Endothelial cell of umbilical vein (primary cell): ENCODE measurements at regions not wholly inside any gene's neighbourhood (a gene's known extent, or its start where the extent isn't known, plus 50 kb on each side); places are given as distances from the start of the nearest gene placed in this dataset.

Experiments
- CTCF ChIP-seq, 2 donors: IDR thresholded peaks; 1 replicate in 1 of 2; 2 replicates in 1 of 2; pipeline ENCODE4 v1.5.1; 2011; ENCODE audit warnings: low read length in 2 of 2, mild to moderate bottlenecking in 2 of 2, moderate library complexity in 2 of 2, control low read depth in 1 of 2, inconsistent platforms in 1 of 2, low read depth in 1 of 2; ENCODE audit not compliant: insufficient read depth in 1 of 2; ENCODE audit errors: extremely low read depth in 1 of 2
- EZH2 ChIP-seq: IDR thresholded peaks from 2 replicates; pipeline ENCODE4 v1.6.1; 2012; ENCODE audit warnings: borderline replicate concordance, low read depth, mild to moderate bottlenecking, moderate library complexity, low read length, inconsistent platforms; ENCODE audit not compliant: severe bottlenecking
- POLR2AphosphoS5 ChIP-seq: IDR thresholded peaks from 2 replicates; pipeline ENCODE4 v1.6.1; 2012; ENCODE audit warnings: low read depth, mild to moderate bottlenecking, control low read depth, low read length, moderate library complexity; ENCODE audit not compliant: insufficient read depth

- no peak for TF ChIP-seq CTCF (IDR thresholded peaks at IDR 0.05; ENCODE audit: extremely low read depth in 1 of 2, insufficient read depth in 1 of 2, low read depth in 1 of 2, low read length in 2 of 2)
- no peak for TF ChIP-seq POLR2AphosphoS5
- no peak for TF ChIP-seq EZH2
Observed at GRCh38 chr12:84638811-84639368, 273.7 kb downstream of the SLC6A15 start.
